WTC11 (cell line): ENCODE measurements at regions not wholly inside any gene's neighbourhood (a gene's known extent, or its start where the extent isn't known, plus 50 kb on each side); places are given as distances from the start of the nearest gene placed in this dataset.
"Not testable (repeated sequence)": the region's sequence is repeated elsewhere in the genome, so short reads cannot be mapped to it uniquely, and the experiment has no call there.

Experiments used
- ATAC-seq: fragments of 200-7000 bp; cut with Tn5 transposase; 2 replicates; pipeline ENCODE4 v1.10.0; 2021; ENCODE audit warnings: mild to moderate bottlenecking, moderate library complexity
- CTCF ChIA-PET: fragments of 300-600 bp; sonication (Branson Sonifier 250); formaldehyde crosslinking; loops from one replicate; lab custom pipeline; 2021; ENCODE audit warnings: antibody characterized with exemption; lab: Charles Lee
- POLR2A ChIA-PET: fragments of 350-600 bp; sonication (Branson Sonifier 250); formaldehyde crosslinking; loops from one replicate; lab custom pipeline; 2021; ENCODE audit warnings: antibody characterized with exemption; lab: Charles Lee
- DNase-seq: peaks from one replicate; pipeline ENCODE4 v3.0.0; 2021; ENCODE audit warnings: low spot score
- H3K27ac Mint-ChIP-seq: 2 replicates; pipeline ENCODE4 v1.8.0; 2021; ENCODE audit warnings: mixed read lengths
- H3K27me3 Mint-ChIP-seq: 2 replicates; pipeline ENCODE4 v1.8.0; 2021; ENCODE audit warnings: low read depth, mild to moderate bottlenecking, moderate library complexity, mixed read lengths
- H3K36me3 Mint-ChIP-seq: 2 replicates; pipeline ENCODE4 v1.8.0; 2021; ENCODE audit warnings: mixed read lengths
- H3K4me1 Mint-ChIP-seq: 2 replicates; pipeline ENCODE4 v1.8.0; 2022; ENCODE audit warnings: mixed read lengths
- H3K4me3 Mint-ChIP-seq: 2 replicates; pipeline ENCODE4 v1.8.0; 2021; ENCODE audit warnings: mild to moderate bottlenecking, moderate library complexity, mixed read lengths
- H3K9me3 Mint-ChIP-seq: 2 replicates; pipeline ENCODE4 v1.8.0; 2021; ENCODE audit warnings: mixed read lengths
- CREB1 ChIP-seq: sonication (generic); formaldehyde crosslinking; IDR thresholded peaks from 2 replicates; pipeline ENCODE4 v1.8.0; 2023; ENCODE audit warnings: mild to moderate bottlenecking, missing genetic modification reagents
- EMX1 ChIP-seq: fragments of 250-450 bp; sonication (Bioruptor Pico); IDR thresholded peaks from 2 replicates; pipeline ENCODE4 v1.8.0; 2021; ENCODE audit warnings: mild to moderate bottlenecking
- FOXK1 ChIP-seq: sonication (generic); formaldehyde crosslinking; IDR thresholded peaks from 2 replicates; pipeline ENCODE4 v1.8.0; 2022; ENCODE audit warnings: mild to moderate bottlenecking, moderate library complexity, missing genetic modification reagents
- GABPB1 ChIP-seq: sonication (generic); formaldehyde crosslinking; IDR thresholded peaks from 2 replicates; pipeline ENCODE4 v1.8.1; 2023; ENCODE audit warnings: mild to moderate bottlenecking, missing genetic modification reagents
- GRHL2 ChIP-seq: fragments of 250-450 bp; sonication (Bioruptor Pico); IDR thresholded peaks from 2 replicates; pipeline ENCODE4 v1.8.0; 2022; ENCODE audit warnings: mild to moderate bottlenecking, moderate library complexity; ENCODE audit not compliant: insufficient replicate concordance, severe bottlenecking
- GTF2I ChIP-seq: fragments of 250-450 bp; sonication (Bioruptor Pico); conservative IDR thresholded peaks from 2 replicates; pipeline ENCODE4 v1.4.0; 2021; ENCODE audit warnings: mild to moderate bottlenecking
- MLX ChIP-seq: sonication (generic); formaldehyde crosslinking; IDR thresholded peaks from 2 replicates; pipeline ENCODE4 v1.8.1; 2023; ENCODE audit warnings: mild to moderate bottlenecking, missing genetic modification reagents, moderate library complexity
- MXD4 ChIP-seq: fragments of 250-450 bp; sonication (Bioruptor Pico); IDR thresholded peaks from 2 replicates; pipeline ENCODE4 v1.8.0; 2021; ENCODE audit warnings: mild to moderate bottlenecking, moderate library complexity, borderline replicate concordance
- NFYB ChIP-seq: sonication (generic); formaldehyde crosslinking; conservative IDR thresholded peaks from 2 replicates; pipeline ENCODE4 v1.8.0; 2022; ENCODE audit warnings: low read depth, missing genetic modification reagents
- SMAD4 ChIP-seq: sonication (generic); formaldehyde crosslinking; IDR thresholded peaks from 2 replicates; pipeline ENCODE4 v1.8.0; 2022; ENCODE audit warnings: mild to moderate bottlenecking, missing genetic modification reagents
- SOX15 ChIP-seq: fragments of 250-450 bp; sonication (Bioruptor Pico); IDR thresholded peaks from 2 replicates; pipeline ENCODE4 v1.9.0; 2021; ENCODE audit warnings: mild to moderate bottlenecking
- TEAD1 ChIP-seq: sonication (generic); formaldehyde crosslinking; IDR thresholded peaks from 2 replicates; pipeline ENCODE4 v1.8.0; 2022; ENCODE audit warnings: mild to moderate bottlenecking, missing genetic modification reagents
- TP53 ChIP-seq: sonication (generic); formaldehyde crosslinking; IDR thresholded peaks from 2 replicates; pipeline ENCODE4 v1.8.1; 2023; ENCODE audit warnings: mild to moderate bottlenecking, missing genetic modification reagents
- ZBTB21 ChIP-seq: sonication (generic); formaldehyde crosslinking; IDR thresholded peaks from 2 replicates; pipeline ENCODE4 v1.8.1; 2023; ENCODE audit warnings: mild to moderate bottlenecking, missing genetic modification reagents, borderline replicate concordance
- ZNF219 ChIP-seq: sonication (generic); formaldehyde crosslinking; IDR thresholded peaks from 2 replicates; pipeline ENCODE4 v1.8.0; 2023; ENCODE audit warnings: missing genetic modification reagents, mild to moderate bottlenecking, borderline replicate concordance
- TF ChIP-seq, protein P1 (sequence below): sonication (generic); formaldehyde crosslinking; IDR thresholded peaks from 2 replicates; pipeline ENCODE4 v1.8.0; 2022; ENCODE audit warnings: mild to moderate bottlenecking, missing genetic modification reagents
- TF ChIP-seq, protein P2 (sequence below): fragments of 250-450 bp; sonication (Bioruptor Pico); IDR thresholded peaks from 2 replicates; pipeline ENCODE4 v1.9.0; 2021; ENCODE audit warnings: moderate library complexity, mild to moderate bottlenecking, inconsistent platforms, borderline replicate concordance

DNA sequence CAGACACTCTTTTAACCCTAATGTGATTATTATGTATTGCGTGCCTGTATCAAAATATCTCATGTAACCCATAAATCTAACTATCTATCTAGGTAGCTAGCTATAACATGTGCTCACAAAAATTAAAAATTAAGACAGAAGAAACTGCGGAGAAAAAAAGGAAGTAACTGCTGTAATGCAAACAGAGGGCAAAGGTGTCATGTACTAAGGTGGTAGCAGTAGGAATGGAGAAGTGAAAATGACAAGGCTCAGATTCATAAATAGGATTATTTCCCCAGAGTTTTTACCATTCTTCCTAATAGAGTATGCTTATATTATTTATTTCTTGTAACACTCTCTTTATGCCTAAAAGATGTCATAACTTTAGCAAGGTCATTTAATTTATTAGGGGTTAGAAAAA lies 1527.5 kb upstream of the C9orf72 start:
- Mint-ChIP-seq H3K4me1 (no peaks in the 10 kb centered on the region), H3K36me3 (no peaks in the 10 kb centered on the region), H3K4me3 (no peak overlapping the region), H3K9me3 (peaks cover 17% of the 10 kb centered on the region), H3K27ac (no peak overlapping the region), H3K27me3 (no peaks in the 10 kb centered on the region)
- ChIA-PET CTCF (no interaction called here), POLR2A (no interaction called here)
- no peak for DNase-seq
- TF ChIP-seq TP53 (CRISPR knock-in tag) (no peak), SMAD4 (CRISPR knock-in tag) (no peak), GTF2I (no peak), SOX15 (CRISPR knock-in tag) (no peak), TEAD1 (CRISPR knock-in tag) (no peak), NFYB (CRISPR knock-in tag) (no peak)
- TF ChIP-seq, protein P1, sequence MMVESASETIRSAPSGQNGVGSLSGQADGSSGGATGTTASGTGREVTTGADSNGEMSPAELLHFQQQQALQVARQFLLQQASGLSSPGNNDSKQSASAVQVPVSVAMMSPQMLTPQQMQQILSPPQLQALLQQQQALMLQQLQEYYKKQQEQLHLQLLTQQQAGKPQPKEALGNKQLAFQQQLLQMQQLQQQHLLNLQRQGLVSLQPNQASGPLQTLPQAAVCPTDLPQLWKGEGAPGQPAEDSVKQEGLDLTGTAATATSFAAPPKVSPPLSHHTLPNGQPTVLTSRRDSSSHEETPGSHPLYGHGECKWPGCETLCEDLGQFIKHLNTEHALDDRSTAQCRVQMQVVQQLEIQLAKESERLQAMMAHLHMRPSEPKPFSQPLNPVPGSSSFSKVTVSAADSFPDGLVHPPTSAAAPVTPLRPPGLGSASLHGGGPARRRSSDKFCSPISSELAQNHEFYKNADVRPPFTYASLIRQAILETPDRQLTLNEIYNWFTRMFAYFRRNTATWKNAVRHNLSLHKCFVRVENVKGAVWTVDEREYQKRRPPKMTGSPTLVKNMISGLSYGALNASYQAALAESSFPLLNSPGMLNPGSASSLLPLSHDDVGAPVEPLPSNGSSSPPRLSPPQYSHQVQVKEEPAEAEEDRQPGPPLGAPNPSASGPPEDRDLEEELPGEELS (CRISPR knock-in tag): no peak
- ATAC-seq: no peak

- H3K27ac Mint-ChIP-seq: peak overlapping the region; percentile 29; the same call in 1 of the 2 replicates
- H3K4me1 Mint-ChIP-seq: peaks cover 19% of the 10 kb centered on the region
- POLR2A ChIA-PET, DNase-seq, ATAC-seq, H3K36me3 Mint-ChIP-seq, H3K4me3 Mint-ChIP-seq, H3K27me3 Mint-ChIP-seq, CTCF ChIA-PET: not testable (repeated sequence)
- peaks cover 11% of the 10 kb centered on the region for H3K9me3 Mint-ChIP-seq
Measured at GRCh38 chr9:29104166-29104565, 1530.9 kb upstream of the C9orf72 start.

- ATAC-seq: no peak
- H3K4me1 Mint-ChIP-seq: peaks cover 9% of the 10 kb centered on the region; the same call in 1 of the 2 replicates
- DNase-seq: no peak
- H3K27me3 Mint-ChIP-seq: no peaks in the 10 kb centered on the region
- ChIA-PET POLR2A (no interaction called here), CTCF (no interaction called here)
- no peak for TF ChIP-seq FOXK1 (CRISPR knock-in tag)
- TF ChIP-seq ZBTB21 (CRISPR knock-in tag): no peak
- no peak for TF ChIP-seq GRHL2 (CRISPR knock-in tag)
- no peak for TF ChIP-seq GABPB1 (CRISPR knock-in tag)
- no peak for TF ChIP-seq EMX1
- TF ChIP-seq, protein P2, sequence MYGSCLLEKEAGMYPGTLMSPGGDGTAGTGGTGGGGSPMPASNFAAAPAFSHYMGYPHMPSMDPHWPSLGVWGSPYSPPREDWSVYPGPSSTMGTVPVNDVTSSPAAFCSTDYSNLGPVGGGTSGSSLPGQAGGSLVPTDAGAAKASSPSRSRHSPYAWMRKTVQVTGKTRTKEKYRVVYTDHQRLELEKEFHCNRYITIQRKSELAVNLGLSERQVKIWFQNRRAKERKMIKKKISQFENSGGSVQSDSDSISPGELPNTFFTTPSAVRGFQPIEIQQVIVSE (CRISPR knock-in tag): no peak
- no peak for TF ChIP-seq MXD4 (CRISPR knock-in tag)
- no peak for TF ChIP-seq ZNF219 (CRISPR knock-in tag)
- peaks cover 6% of the 10 kb centered on the region; the same call in 1 of the 2 replicates for H3K9me3 Mint-ChIP-seq
- H3K36me3 Mint-ChIP-seq: no peaks in the 10 kb centered on the region
- H3K27ac Mint-ChIP-seq: no peak overlapping the region
- no peak overlapping the region for H3K4me3 Mint-ChIP-seq
Measured at GRCh38 chr9:29118555-29118954, 1545.3 kb upstream of the C9orf72 start.

DNA sequence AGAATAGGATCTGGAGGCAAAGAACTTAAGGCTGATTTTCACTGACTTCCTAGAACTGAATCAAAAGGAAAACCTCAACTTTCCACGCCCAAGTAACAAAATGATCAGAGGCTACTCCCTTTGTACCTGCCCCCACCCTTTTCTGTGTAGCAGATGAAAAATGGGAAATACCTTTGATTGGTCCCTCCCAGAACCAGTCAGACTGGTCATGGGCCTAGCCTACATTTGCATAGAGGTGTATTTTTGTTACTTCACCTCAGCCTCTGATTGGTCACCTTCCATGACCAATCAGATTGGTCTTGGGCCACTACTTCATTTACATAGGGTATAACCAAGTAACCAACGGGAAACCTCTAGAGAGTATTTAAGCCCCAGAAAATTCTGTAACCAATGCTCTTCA lies 1553.5 kb upstream of the C9orf72 start:
- no peaks in the 10 kb centered on the region for H3K4me1 Mint-ChIP-seq
- peaks cover 67% of the 10 kb centered on the region for H3K9me3 Mint-ChIP-seq

More for the DNA sequence above, 1553.5 kb upstream of the C9orf72 start:
- Mint-ChIP-seq H3K27me3 (no peaks in the 10 kb centered on the region), H3K27ac (no peak overlapping the region), H3K36me3 (peaks cover 53% of the 10 kb centered on the region), H3K4me3 (no peak overlapping the region)
- ChIA-PET CTCF (no interaction called here), POLR2A (no interaction called here)
- no peak for DNase-seq
- TF ChIP-seq MLX (no peak), CREB1 (CRISPR knock-in tag) (no peak)
- ATAC-seq: no peak
